Left lung (tissue), 4 donors: ENCODE measurements at regions not wholly inside any gene's neighbourhood (a gene's known extent, or its start where the extent isn't known, plus 50 kb on each side); places are given as distances from the start of the nearest gene placed in this dataset.

Experiments
- ATAC-seq: fragments of 200-7000 bp; cut with Tn5 transposase; one replicate; pipeline ENCODE4 v1.9.1; 2020; ENCODE audit warnings: moderate library complexity
- DNase-seq, 4 donors: peaks; one replicate each; pipeline ENCODE4 v3.0.0-alpha.2; 2013 to 2020
- H3K27ac ChIP-seq, 2 donors: fragments of 200-600 bp; sonication (generic) in 1 of 2; one replicate each; pipeline versions ENCODE4 v1.5.0 to v1.8.0; 2020 to 2021
- H3K27me3 ChIP-seq, 2 donors: fragments of 200-600 bp; sonication (generic) in 1 of 2; one replicate each; pipeline versions ENCODE4 v1.5.0 to v1.8.0; 2020 to 2021
- H3K36me3 ChIP-seq, 2 donors: fragments of 200-600 bp; sonication (generic) in 1 of 2; one replicate each; pipeline versions ENCODE4 v1.5.0 to v1.8.0; 2020 to 2021
- H3K4me1 ChIP-seq, 2 donors: fragments of 200-600 bp; one replicate each; pipeline ENCODE4 v1.8.0; 2021
- H3K4me3 ChIP-seq, 2 donors: fragments of 200-600 bp; sonication (generic) in 1 of 2; one replicate each; pipeline versions ENCODE4 v1.5.0 to v1.8.0; 2020 to 2021; ENCODE audit warnings: mild to moderate bottlenecking in 1 of 2
- H3K9me3 ChIP-seq, 2 donors: fragments of 200-600 bp; sonication (generic) in 1 of 2; one replicate each; pipeline versions ENCODE4 v1.5.0 to v1.8.0; 2020 to 2021
- intact Hi-C, 2 donors: fragments of 100-400 bp; cut with DNase I; formaldehyde crosslinking; loops; one replicate each; pipeline versions ENCODE4 v1.11.2 to v1.14.2; 2022
- TF ChIP-seq, protein P1 (sequence below), 2 donors: fragments of 200-600 bp; sonication (generic) in 1 of 2; IDR thresholded peaks; one replicate each; pipeline versions ENCODE4 v1.5.0 to v1.8.0; 2021; ENCODE audit warnings: antibody characterized with exemption in 2 of 2
- donor health status: DM: no; HTN: yes; CAD: no.
- donor health status: DM: no; HTN: no; CAD: no.

DNA sequence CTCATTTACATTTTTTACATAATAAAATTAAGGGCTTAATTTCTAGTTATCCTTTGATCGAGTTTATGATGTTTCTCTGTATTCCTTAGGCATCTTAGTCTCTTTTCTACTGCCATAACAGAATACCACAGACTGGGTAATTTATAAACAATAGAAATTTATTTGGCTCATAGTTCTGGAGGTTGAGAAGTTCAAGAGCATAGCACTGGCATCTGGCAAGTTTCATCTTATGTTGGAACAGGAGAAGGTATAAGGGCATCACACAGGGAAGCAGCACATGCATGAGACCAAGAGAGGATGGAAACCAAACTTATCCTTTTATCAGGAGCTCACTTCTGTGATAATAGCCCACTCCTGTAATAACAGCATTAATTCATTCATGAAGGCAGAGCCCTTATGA is 284.9 kb upstream of the COX7C start:
- Histone ChIP-seq H3K27ac (no peak overlapping the region), H3K27me3 (no peaks in the 10 kb centered on the region), H3K4me1 (no peaks in the 10 kb centered on the region), H3K4me3 (no peak overlapping the region), H3K36me3 (no peaks in the 10 kb centered on the region), H3K9me3 (no peaks in the 10 kb centered on the region)
- DNase-seq (no peak), ATAC-seq (no peak)
- intact Hi-C loops: no loop called here
- TF ChIP-seq, protein P1, sequence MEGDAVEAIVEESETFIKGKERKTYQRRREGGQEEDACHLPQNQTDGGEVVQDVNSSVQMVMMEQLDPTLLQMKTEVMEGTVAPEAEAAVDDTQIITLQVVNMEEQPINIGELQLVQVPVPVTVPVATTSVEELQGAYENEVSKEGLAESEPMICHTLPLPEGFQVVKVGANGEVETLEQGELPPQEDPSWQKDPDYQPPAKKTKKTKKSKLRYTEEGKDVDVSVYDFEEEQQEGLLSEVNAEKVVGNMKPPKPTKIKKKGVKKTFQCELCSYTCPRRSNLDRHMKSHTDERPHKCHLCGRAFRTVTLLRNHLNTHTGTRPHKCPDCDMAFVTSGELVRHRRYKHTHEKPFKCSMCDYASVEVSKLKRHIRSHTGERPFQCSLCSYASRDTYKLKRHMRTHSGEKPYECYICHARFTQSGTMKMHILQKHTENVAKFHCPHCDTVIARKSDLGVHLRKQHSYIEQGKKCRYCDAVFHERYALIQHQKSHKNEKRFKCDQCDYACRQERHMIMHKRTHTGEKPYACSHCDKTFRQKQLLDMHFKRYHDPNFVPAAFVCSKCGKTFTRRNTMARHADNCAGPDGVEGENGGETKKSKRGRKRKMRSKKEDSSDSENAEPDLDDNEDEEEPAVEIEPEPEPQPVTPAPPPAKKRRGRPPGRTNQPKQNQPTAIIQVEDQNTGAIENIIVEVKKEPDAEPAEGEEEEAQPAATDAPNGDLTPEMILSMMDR (IDR thresholded peaks at IDR 0.05): no peak

DNA sequence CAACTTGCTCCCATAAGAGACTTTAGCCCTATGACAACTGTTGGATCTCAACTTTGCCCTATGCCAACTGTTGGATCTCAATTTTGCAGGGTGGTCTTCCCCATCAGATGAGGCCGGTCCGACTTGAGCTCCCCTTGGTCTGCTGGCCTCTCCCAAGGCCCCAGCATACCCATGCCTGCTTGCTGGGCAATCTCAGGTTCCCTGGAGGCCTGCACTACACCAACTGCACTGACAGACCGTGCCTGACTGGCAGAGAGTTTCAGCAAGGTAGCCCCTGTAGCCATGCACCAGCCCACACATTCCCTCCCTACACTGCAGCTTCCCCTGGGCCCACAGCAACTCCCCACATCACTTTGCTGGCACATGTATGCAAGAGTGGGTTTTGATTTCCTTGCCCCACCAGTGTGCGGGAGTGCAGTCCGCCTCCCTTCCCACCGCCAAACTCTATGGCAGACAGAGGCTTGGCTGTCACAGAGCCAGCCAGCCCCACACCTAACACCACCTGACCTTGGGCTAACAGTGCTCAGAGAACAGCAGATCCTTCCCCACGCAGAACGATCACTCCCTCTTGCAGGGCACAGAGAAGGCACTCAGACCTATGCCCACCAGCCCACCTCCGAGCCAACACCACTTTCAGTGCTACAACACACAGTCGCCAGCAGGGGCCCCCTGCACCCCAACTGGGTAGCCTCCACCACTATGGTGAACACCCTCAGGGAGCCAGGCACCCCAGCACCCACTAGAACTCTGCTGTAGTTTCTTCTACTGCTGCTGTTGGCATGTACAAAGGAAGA is 279.9 kb upstream of the COX7C start:
- H3K27ac ChIP-seq: no peak overlapping the region
- H3K4me3 ChIP-seq: no peak overlapping the region
- ATAC-seq (no peak), DNase-seq (peak in 1 of 4 donors; percentile 45)
- TF ChIP-seq, protein P1 (IDR thresholded peaks at IDR 0.05): no peak
- intact Hi-C loops: no loop called here
- no peaks in the 10 kb centered on the region for H3K36me3 ChIP-seq
- H3K4me1 ChIP-seq: no peaks in the 10 kb centered on the region
- H3K9me3 ChIP-seq: no peaks in the 10 kb centered on the region
- no peaks in the 10 kb centered on the region for H3K27me3 ChIP-seq

DNA sequence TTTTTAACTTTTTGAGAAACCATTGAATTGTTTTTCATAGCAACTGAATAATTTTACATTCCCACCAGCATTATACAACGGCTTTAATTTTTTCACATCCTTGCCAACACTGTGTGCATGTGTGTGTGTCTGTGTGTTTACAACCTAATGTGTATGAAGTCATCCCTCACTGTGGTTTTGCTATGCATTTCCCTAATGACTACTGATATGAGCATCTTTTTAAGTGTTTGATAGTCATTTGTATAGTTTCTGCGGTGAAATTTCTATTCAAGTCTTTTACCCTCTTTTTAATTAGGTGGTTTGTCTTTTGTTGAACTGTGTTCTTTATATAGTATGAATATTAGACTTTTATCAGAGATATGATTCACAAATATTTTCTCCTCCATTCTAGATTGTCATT is 263.1 kb upstream of the COX7C start:
- TF ChIP-seq, protein P1 (IDR thresholded peaks at IDR 0.05): no peak
- intact Hi-C loops: no loop called here
- no peaks in the 10 kb centered on the region for H3K27me3 ChIP-seq
- no peak overlapping the region for H3K4me3 ChIP-seq
- DNase-seq (no peak), ATAC-seq (no peak)
- H3K27ac ChIP-seq: no peak overlapping the region
- H3K4me1 ChIP-seq: no peaks in the 10 kb centered on the region
- H3K9me3 ChIP-seq: no peaks in the 10 kb centered on the region
- H3K36me3 ChIP-seq: no peaks in the 10 kb centered on the region

GRCh38 chr5:86360801-86361200 is 256.9 kb upstream of the COX7C start:
- intact Hi-C loops: no loop called here

GRCh38 chr5:86371061-86371460 is 246.7 kb upstream of the COX7C start:
- no peaks in the 10 kb centered on the region for H3K9me3 ChIP-seq
- no peaks in the 10 kb centered on the region for H3K27me3 ChIP-seq
- H3K27ac ChIP-seq: no peak overlapping the region
- H3K4me3 ChIP-seq: no peak overlapping the region
- TF ChIP-seq, protein P1 (IDR thresholded peaks at IDR 0.05): no peak
- H3K36me3 ChIP-seq: no peaks in the 10 kb centered on the region
- H3K4me1 ChIP-seq: no peaks in the 10 kb centered on the region
- no peak for DNase-seq
- no peak for ATAC-seq
- intact Hi-C loops: no loop called here

More at GRCh38 chr5:86360801-86361200, 256.9 kb upstream of the COX7C start:
- Histone ChIP-seq H3K9me3 (no peaks in the 10 kb centered on the region), H3K27me3 (no peaks in the 10 kb centered on the region), H3K4me3 (no peak overlapping the region), H3K27ac (no peak overlapping the region), H3K36me3 (no peaks in the 10 kb centered on the region), H3K4me1 (no peaks in the 10 kb centered on the region)
- no peak for DNase-seq
- ATAC-seq: no peak
- TF ChIP-seq, protein P1 (IDR thresholded peaks at IDR 0.05): no peak
